GM21447 (cell line): ENCODE measurements at regions not wholly inside any gene's neighbourhood (a gene's known extent, or its start where the extent isn't known, plus 50 kb on each side); places are given as distances from the start of the nearest gene placed in this dataset.
"Not testable (repeated sequence)": the region's sequence is repeated elsewhere in the genome, so short reads cannot be mapped to it uniquely, and the experiment has no call there.

Experiments used
- ATAC-seq: cut with Tn5 transposase; IDR thresholded peaks from one replicate; pipeline ENCODE4 v1.9.1; 2021; ENCODE audit not compliant: unreplicated experiment

DNA sequence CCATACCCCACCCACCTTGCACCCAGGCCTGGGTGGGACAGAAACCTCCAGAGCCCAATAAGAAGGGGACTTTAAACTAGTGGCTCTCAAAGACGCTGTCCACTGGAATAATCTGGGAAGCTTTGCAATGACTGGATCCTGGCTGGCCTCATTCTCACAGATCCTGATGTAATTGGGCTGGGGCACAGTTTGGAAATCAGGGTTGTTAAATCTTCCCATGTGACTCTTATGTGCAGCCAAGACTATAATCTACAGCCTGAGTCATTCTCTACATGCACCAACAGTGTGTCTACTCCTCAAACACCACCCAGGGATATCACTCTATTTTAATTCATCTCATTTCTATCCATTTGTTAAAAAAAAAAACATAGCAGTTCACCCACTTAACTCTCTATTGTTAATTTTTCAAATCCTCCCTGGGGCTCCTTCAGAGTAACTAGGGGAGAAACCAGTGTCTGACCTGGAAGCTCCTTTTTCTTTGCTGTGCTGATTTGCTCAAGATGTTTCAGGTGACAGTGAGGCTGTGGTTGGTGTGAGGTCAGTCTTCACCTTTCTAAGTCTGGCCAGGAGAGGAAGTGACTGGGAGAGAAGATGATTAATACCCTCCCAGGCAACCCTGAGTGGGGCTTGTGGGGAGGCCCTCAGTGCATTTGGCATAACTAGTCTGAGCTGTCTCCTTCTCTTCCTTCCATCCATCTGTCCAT lies 211.6 kb upstream of the SFSWAP start:
- no peak for ATAC-seq

DNA sequence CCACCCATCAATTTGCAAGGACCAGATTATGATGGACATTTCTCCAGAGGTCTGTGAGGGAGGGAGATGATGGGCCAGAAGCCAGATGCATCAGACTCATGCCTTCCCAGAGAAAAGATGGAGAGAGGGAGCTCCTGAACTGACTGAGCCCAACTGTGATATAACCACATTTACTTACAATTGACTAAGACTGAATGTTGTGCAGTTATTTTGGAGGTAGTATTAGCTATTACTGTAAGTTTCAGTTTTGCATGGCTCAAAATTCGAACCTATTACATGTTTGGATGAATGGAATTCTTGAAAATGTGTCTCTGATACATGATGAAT lies 211.1 kb upstream of the SFSWAP start:
- ATAC-seq = no peak

DNA sequence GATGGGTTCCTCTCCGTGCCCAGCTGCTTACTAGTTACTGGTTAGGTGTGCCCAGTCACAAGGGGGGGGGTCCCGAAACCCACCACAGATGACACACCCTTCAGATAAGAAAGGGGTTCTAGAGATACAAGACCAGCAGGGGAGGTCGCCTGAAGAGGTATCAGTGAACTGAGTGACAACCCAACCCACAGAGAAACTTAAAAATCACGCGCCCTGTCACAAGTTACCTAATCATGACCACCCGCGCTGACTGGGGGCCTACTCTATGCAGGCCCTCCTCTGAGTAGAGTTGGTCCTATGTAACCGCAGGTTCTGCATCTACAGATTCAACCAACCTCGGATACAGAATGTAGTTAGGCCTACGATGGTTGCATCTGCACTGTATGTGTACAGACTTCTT lies 210.3 kb upstream of the SFSWAP start:
- no peak for ATAC-seq

DNA sequence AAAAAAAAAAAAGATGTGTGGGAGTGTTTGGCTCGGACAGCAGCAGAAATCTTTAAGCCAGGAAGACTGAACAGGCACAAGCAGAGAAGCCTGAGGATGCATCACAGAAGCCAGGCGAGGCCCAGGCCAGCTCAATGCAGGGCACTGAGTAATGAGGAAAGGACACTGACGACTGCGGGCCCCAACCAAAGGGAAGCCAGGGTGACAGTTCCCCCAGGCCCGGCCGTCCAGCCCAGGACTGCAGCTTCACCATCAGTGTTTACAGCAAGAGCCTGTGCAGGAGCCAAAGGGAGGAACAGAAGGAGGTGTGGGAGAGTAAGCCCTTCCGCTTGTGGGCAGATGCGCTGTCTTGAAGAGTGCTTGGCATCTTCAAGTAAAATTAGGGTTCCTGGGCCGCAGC lies 205.3 kb upstream of the SFSWAP start:
- ATAC-seq = no peak

DNA sequence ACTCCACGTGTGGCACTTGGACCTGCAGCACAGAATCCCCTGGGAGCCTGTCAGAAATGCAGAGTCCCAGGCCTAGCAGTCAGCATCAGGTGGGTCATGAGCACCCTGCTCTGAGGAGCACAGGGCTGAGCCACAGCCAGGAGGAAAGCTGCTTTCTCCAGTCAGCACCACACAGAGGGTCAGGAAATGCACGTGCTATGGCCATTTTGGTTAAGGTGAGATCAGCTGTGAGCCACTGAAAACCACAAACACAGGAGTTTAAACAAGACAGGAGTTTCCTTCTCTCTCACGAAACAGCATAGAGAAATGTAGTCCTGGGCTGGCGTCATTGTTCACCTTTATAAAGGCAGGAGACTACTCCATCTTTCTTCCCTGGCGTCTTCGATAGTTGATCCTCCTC lies 204.5 kb upstream of the SFSWAP start:
- ATAC-seq = no peak

DNA sequence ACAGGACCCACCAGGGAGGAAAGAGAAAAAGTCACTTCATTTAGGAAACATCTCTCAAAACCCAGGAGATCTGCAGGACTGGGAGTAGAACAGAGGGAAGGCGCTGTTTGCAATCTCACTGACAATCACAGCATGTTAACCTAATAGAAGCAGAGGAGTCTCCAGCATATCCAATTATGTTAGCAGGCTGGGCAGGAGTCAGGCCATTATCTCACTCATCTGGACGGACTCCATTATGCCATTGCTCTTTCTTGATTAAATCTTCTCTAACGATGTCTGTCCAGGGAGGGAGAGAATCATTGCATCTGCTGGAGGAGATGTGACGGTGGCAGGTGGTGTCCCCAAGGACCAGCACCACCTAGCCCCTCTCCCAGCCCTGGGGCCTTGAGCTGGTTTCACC lies 203.8 kb upstream of the SFSWAP start:
- no peak for ATAC-seq

DNA sequence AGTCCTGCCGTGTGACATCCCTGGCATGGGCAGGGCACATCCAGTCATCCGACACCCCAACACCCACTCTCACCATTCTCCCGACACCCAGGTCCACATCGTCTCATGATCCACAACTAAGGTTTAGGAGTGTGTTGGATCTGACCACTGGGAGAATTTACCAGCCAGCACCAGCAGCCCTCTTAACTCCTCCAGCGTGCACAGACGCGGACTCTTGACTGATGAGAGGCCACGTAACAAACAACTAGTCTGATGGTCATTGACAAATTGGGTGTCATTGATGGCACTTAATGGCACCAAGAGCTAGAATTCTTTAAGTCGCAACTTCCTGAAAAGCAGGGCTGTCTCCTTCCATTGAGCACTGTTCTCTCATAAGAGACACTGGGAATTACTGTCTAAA lies 203.0 kb upstream of the SFSWAP start:
- ATAC-seq = no peak

DNA sequence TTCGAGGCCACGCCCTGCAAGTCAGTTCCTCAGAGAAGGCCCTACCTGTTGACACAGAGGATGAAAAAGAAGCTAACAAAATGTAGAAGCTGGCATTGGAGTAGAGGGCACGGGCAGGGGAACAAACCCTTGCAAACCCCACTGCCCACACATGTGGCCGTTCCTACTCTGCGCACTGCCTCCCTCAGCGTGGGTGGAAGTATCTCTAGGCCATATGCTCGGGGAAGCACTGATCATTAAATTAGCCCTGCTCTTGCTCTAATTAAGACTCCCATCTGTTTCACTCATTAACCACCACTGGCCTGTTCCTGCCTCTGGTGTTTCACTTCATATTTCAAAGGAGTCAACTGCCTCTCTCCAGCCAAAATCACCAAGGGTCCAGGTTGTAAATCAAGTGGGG lies 201.2 kb upstream of the SFSWAP start:
- no peak for ATAC-seq

DNA sequence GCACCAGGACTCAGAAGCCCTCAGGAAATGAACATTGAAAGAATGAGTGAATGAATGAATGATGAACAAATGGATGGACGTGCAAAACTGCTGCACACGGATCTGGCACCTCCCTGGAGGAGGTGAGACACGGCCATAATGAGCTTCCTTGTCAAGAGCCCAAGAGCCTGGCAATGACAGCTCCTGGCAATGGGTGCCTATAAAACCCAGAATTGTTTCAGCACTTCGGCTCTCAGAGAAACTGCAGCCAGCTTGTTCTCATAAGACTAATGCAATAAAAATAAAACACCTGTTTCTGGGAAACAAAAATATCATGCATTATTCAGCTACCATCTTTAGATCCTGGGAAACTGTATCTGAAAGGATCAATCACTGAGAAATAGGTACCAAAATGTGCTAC lies 200.5 kb upstream of the SFSWAP start:
- ATAC-seq = no peak

DNA sequence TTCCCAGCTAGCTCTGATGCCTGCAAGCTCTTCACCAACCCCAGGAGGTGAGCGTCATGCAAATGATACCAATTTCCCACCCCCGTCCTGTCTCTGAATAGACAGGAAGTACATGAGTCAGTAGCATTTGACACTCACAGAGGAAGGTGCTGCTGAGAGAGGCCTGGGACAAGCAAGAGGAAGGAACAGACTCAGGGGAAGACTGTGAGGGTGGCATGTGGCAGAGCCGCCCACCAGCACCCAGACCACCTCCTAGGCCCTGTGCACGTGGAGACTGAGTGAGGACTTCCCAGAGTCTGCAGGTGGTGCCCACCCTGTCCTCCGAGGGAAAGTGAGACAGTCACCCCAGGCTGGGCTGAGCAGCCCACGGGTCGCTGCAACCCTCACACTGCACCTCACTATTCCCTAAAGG lies 199.5 kb upstream of the SFSWAP start:
- peak; percentile 98 for ATAC-seq

DNA sequence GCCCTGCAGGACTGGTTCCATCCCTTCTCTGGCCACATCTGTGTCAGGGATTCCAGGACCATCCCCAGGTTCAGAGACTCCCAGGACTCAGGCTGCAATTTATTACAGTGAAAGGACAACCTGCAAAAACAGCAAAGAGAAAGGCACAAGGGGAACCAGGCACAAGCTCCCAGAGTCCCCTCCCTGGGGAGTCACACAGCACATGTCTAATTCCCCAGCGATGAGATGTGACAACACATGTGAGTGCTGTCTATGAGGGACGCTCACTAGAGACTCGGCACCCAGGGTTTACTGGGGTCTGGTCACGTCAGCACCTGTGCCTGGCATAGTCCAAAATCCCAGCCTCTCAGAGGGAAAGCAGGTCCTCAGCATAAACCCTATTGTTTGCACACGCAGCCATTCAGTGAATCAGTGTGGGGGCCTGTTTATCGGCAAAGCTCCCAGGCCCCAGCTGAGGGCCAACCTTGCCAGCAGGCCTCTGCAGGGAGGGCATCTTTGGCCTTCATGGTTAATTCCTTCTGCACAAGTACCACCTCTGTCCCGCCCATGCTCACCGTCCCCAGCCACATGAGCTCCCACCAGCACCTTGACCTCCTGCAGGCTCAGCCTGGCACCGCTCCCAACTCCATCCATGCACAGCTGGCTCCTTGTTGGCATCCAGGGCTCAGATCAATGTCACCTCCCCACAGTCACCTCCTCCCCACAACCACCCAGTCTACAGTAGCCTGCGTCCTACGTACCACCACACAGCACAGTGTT lies 198.9 kb upstream of the SFSWAP start:
- peak; percentile 24 for ATAC-seq

DNA sequence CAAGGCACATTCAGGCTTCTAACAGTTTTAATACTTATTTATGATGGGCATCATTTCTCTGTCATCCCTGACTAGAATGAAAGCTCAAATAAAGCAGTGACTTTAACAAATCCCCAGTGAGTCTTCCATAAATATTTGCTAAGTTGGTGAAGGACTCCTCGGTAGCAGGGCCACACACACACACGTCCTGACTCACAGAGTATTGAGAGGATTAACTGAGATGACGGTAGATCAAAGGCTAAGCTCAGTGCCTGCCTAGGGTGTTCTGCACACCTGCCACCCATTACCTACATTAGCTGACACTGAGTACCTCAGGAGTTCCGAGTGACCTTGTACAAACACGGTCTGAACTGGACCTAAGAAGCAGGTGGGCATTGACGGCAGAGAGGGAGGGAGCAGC lies 197.3 kb upstream of the SFSWAP start:
- ATAC-seq = no peak

DNA sequence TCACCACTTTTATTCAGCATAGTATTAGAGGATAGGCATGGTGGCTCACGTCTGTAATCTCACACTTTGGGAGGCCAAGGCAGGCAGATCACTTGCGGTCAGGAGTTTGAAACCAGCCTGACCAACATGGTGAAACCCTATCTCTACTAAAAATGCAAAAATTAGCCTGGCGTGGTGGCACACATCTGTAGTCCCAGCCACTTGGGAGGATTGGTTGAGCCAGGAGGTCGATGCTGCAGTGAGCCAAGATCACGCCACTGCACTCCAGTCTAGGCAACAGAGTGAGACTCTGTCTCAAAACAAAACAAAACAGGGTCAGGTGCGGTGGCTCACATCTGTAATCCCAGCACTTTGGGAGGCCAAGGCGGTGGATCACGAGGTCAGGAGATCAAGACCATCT lies 190.3 kb upstream of the SFSWAP start:
- ATAC-seq = not testable (repeated sequence)

DNA sequence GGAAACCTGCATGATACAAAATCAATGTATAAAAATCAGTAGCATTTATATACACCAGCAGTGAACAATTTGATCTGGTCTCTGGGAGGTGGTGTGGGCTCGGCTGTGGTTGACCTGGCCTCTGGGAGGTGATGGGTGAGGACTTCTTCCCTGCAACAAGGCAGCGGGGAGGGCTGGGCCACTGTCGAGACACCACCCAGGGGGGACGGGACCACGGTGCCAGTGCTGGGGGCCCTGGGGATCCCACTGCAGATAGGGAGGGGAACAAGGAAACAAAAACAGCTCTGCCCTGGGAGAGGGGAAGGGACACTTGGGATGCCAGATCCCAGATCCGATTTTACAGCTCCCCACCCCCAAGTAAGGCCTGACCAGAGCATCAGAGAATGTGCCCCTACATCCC lies 189.6 kb upstream of the SFSWAP start:
- no peak for ATAC-seq

DNA sequence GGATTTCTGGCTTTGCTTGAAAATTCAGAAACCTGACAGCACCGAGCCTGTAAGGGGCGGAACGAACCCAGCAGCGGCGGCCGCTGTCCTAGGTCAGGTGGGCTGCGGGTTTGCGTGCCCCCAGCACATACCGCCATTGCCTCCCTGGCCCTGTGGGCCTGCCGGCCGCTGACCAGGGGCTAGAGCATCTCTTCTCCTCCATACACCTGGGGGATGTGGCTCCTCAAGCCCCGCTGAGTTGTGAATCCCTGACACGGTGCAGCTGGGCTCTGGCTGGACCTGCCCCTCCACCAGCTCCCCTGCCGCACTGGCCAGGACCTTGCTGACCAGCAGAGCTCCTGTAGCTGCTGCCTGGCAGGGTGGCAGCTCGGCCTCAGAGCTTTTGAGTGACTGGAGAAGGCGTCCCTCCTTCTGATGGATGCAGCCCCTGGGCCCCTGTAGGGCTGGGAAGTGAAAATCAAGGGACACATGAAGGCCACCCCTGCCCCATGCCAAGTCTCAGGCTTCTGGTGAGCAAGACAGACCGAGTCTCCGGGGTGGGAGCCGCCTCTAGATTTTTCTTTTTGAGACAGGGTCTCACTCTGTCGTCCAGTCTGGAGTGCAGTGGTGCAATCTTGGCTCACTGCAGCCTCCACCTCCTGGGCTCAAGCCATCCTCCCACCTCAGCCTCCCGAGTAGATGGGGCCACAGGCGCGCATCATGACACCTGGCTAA lies 184.9 kb upstream of the SFSWAP start:
- no peak for ATAC-seq

DNA sequence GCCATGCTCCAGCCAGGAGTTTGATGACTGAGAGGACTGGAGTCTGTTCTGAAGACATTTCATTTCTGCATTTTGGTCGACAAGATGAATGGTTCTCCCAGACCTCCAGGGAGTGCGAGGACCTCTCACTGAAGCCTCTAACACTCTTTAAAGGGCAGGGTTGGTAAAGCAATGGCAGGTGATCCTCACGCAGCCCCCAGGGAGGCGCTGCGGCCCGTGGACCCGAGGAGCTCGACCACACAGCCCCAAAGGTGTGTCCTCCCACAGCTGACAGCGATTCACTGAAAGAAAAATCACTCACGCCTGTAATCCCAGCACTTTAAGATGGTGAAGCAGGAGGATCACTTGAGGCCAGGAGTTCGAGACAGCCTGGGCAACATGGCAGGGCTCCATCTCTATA lies 183.8 kb upstream of the SFSWAP start:
- ATAC-seq = no peak

DNA sequence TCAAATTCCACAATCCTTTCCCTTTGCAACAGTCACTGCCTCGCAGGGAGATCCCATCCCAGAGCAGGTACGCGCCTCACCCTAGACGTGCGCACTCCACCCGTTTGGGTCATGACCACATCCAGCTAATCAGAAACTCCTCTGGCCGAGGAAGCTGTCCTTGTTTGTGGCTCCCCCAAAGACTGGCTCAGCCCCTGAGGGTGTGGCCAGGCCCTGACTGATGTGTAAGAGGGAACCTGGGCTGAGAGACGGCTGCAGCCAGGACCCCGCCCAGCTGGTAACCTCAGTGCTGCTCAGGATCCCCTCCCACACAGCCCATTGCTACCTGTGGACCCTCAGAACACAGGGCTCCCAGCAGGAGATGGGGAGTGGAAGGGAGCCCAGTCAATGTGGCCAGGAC lies 183.2 kb upstream of the SFSWAP start:
- ATAC-seq = no peak

DNA sequence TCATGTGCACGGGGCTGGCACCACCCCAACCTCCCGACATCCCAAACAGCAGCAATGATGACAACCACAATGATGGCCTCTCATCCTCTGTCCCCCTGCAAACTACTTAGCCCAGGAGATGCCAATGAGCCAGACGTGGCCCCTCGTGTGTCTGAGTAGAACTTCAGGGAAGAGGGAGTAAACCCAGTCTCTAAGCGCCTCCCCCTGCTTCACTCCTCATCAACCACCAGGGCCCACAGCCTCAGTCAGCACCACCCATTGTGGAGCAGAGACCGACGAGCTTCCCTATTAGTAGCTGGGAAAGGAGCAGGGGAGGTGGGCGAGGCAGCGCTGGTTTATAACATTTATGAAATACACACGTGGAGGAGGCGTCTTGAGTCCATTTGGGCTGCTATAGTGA lies 182.7 kb upstream of the SFSWAP start:
- ATAC-seq = no peak

DNA sequence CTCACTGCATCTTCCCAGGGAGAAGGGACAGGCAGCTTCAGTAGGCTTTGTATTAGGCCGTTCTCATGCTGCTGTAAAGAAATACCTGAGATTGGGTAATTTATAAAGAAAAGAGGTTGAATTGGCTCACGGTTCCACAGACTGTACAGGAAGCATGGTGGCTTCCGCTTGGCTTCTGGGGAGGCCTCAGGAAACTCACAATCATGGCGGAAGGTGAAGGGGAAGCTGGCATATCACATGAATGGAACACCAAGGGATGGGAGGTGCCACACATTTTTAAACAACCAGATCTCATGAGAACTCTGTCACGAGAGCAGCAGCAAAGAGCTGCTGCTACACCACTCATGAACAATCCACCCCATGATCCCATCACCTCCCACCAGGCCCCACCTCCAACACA lies 182.2 kb upstream of the SFSWAP start:
- no peak for ATAC-seq

DNA sequence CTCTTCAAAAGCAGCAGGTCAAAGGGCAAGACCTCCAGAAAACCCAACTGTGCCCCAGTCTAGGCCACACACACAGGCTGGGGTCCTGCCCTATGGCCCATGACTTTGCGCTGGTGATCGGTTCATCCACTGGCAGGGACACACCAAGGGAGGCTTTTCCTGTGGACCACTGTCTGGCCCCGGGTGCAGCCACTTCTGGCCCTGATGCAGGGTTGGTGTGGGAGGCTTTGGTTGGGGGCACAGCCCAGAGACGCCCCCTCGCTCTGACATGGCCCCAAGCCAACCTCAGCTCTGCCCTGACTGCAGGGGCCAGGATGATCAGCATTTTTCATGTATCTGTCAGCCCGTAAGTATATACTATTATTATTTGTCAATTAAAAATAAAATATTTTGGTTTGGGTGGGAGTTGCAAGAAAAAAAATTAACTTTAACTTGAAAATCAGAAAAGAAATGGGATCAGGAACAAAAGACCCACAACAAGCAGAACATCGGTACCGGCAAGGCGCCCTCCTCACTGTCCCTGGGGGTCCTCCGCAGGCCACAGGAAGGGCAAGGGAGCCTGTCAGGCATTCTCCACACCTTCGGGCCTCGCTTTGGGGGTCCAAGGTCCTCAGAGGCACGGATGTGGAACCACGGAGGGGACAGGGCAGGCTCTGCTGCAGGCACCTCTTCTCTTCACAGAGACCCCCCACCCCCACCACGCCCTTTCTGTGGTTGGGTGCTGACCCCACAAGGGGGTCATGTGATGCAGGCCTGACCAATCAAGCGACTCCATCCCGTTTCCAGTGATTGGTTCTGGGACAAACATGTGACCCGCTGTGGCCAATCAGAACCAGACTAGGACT lies 181.5 kb upstream of the SFSWAP start:
- ATAC-seq = no peak

DNA sequence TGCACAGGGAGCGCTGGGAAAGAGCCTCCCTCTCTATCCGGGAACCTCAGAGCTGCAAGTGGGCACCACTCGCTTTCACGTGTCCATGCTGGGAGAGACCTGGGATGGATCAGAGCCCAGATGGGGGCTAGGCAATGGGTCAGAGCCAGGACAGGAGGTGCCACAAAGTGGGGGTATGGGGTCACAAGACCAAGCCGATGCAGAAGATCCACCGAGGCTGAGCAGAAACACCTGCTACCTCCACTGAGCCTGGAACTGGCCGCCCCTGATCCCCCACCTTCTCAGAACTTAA lies 180.9 kb upstream of the SFSWAP start:
- no peak for ATAC-seq

DNA sequence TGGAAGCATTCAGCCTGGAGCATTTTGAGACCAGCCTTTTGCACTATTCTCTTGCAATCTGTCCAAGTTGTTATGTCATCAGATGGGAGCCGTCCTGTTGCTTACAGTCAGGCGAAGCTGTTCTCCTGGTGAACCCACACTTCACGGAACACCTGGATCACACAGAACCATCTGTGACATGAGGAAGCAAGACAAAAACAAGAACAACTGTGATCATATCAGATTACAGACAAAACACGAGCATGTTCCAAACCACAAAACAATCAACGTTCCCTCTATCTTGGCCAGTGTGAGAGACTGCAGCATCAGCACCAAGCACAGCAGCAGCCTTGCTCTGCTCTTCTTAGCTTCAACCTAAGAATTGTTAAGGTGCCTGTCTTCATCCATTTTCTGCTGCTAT lies 180.5 kb upstream of the SFSWAP start:
- no peak for ATAC-seq
